ENCODE measurements at regions not wholly inside any gene's neighbourhood (a gene's known extent, or its start where the extent isn't known, plus 50 kb on each side); places are given as distances from the start of the nearest gene placed in this dataset.

GRCh38 chr11:110921742-110922521 lies 209.7 kb upstream of the ARHGAP20 start:
- Histone ChIP-seq H3K9ac (ENCODE audit: low read depth, low read length, poor library complexity) (no peak overlapping the region), H4K91ac (ENCODE audit: low read depth, low read length, poor library complexity) (no peak overlapping the region), H3K18ac (ENCODE audit: low read length) (no peak overlapping the region), H2AFZ (ENCODE audit: low read length) (no peak overlapping the region), H2BK120ac (ENCODE audit: low read depth, low read length) (no peak overlapping the region), H3K4me2 (ENCODE audit: insufficient read depth, low read length, poor library complexity, severe bottlenecking) (no peak overlapping the region), H3K9me3 (replicated peaks in 1 of 2; ENCODE audit: control insufficient read depth in 2 of 2, insufficient read depth in 1 of 2, low read depth in 1 of 2, low read length in 2 of 2) (no peaks in the 10 kb centered on the region), H2BK5ac (ENCODE audit: low read length) (no peak overlapping the region), H3K79me1 (ENCODE audit: low read depth, low read length) (no peaks in the 10 kb centered on the region), H2BK15ac (ENCODE audit: low read length) (no peak overlapping the region), H2AK5ac (ENCODE audit: low read depth, low read length) (no peak overlapping the region), H4K8ac (ENCODE audit: low read depth, low read length) (no peak overlapping the region), H3K4ac (ENCODE audit: low read length) (no peak overlapping the region), H3K23ac (ENCODE audit: low read depth, low read length, poor library complexity) (no peak overlapping the region), H3K4me3 (ENCODE audit: low read length in 2 of 2) (no peak overlapping the region), H3K36me3 (replicated peaks in 1 of 2; ENCODE audit: control insufficient read depth in 2 of 2, insufficient read depth in 2 of 2, low read length in 2 of 2) (no peaks in the 10 kb centered on the region), H2BK12ac (ENCODE audit: low read length) (no peak overlapping the region), H3K4me1 (ENCODE audit: control insufficient read depth in 2 of 2, insufficient read depth in 1 of 2, low read depth in 1 of 2, low read length in 2 of 2) (no peaks in the 10 kb centered on the region), H3K14ac (ENCODE audit: low read length) (no peak overlapping the region), H3K27me3 (ENCODE audit: control insufficient read depth in 3 of 3, insufficient read depth in 3 of 3, low read depth in 1 of 3, low read length in 3 of 3) (no peaks in the 10 kb centered on the region), H3K27ac (replicated peaks; ENCODE audit: low read length) (no peak overlapping the region)
- no peak for DNase-seq (ENCODE audit: low spot score)
- WGBS, 2 donors (ENCODE audit: extremely low coverage in 2 of 2, insufficient read length in 2 of 2, insufficient replicate concordance in 1 of 2): no CpG with 5 or more reads among the region's 3 CpGs

GRCh38 chr11:110919241-110919922 lies 207.1 kb upstream of the ARHGAP20 start:
- H2BK15ac ChIP-seq (ENCODE audit: low read length): no peak overlapping the region
- H3K36me3 ChIP-seq (replicated peaks in 1 of 2; ENCODE audit: control insufficient read depth in 2 of 2, insufficient read depth in 2 of 2, low read length in 2 of 2): no peaks in the 10 kb centered on the region
- H3K4me2 ChIP-seq (ENCODE audit: insufficient read depth, low read length, poor library complexity, severe bottlenecking): no peak overlapping the region
- no peak overlapping the region for H2AK5ac ChIP-seq (ENCODE audit: low read depth, low read length)
- no peak overlapping the region for H3K27ac ChIP-seq (replicated peaks; ENCODE audit: low read length)
- H3K18ac ChIP-seq (ENCODE audit: low read length): no peak overlapping the region
- no peak overlapping the region for H2BK5ac ChIP-seq (ENCODE audit: low read length)
- H3K27me3 ChIP-seq (ENCODE audit: control insufficient read depth in 3 of 3, insufficient read depth in 3 of 3, low read depth in 1 of 3, low read length in 3 of 3): no peaks in the 10 kb centered on the region
- H4K91ac ChIP-seq (ENCODE audit: low read depth, low read length, poor library complexity): no peak overlapping the region
- H2AFZ ChIP-seq (ENCODE audit: low read length): no peak overlapping the region
- no peak overlapping the region for H4K8ac ChIP-seq (ENCODE audit: low read depth, low read length)
- no CpG with 5 or more reads among the region's 4 CpGs for WGBS, 2 donors (ENCODE audit: extremely low coverage in 2 of 2, insufficient read length in 2 of 2, insufficient replicate concordance in 1 of 2)
- no peaks in the 10 kb centered on the region for H3K4me1 ChIP-seq (ENCODE audit: control insufficient read depth in 2 of 2, insufficient read depth in 1 of 2, low read depth in 1 of 2, low read length in 2 of 2)
- H3K9me3 ChIP-seq (replicated peaks in 1 of 2; ENCODE audit: control insufficient read depth in 2 of 2, insufficient read depth in 1 of 2, low read depth in 1 of 2, low read length in 2 of 2): no peaks in the 10 kb centered on the region
- no peak overlapping the region for H3K14ac ChIP-seq (ENCODE audit: low read length)
- no peak overlapping the region for H2BK120ac ChIP-seq (ENCODE audit: low read depth, low read length)
- no peaks in the 10 kb centered on the region for H3K79me1 ChIP-seq (ENCODE audit: low read depth, low read length)
- H3K4ac ChIP-seq (ENCODE audit: low read length): no peak overlapping the region
- no peak overlapping the region for H3K9ac ChIP-seq (ENCODE audit: low read depth, low read length, poor library complexity)
- H3K4me3 ChIP-seq (ENCODE audit: low read length in 2 of 2): no peak overlapping the region
- H3K23ac ChIP-seq (ENCODE audit: low read depth, low read length, poor library complexity): no peak overlapping the region
- no peak for DNase-seq (ENCODE audit: low spot score)
- no peak overlapping the region for H2BK12ac ChIP-seq (ENCODE audit: low read length)

DNA sequence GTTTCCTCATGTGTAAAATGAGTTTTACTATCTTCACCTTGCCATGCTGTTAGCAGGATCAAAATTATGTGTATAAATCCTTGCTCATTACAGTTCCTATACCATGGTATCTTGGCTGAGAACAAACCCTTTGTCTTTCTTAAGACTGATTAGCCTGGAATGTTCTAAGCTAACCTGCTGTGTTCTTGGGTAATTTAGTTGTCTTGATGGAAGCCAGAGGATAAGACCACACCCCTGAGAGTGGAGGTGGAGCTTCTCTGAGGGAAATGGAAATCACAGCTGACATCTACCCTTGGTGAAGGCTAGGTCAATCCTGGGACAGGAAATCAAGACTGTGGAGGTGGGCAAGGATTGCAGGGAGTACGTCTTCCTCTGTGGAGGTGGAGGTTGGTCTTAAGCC lies 206.1 kb upstream of the ARHGAP20 start:
- Histone ChIP-seq H2BK120ac (ENCODE audit: low read depth, low read length) (no peak overlapping the region), H2AFZ (ENCODE audit: low read length) (no peak overlapping the region), H3K36me3 (replicated peaks in 1 of 2; ENCODE audit: control insufficient read depth in 2 of 2, insufficient read depth in 2 of 2, low read length in 2 of 2) (no peaks in the 10 kb centered on the region), H3K27me3 (ENCODE audit: control insufficient read depth in 3 of 3, insufficient read depth in 3 of 3, low read depth in 1 of 3, low read length in 3 of 3) (no peaks in the 10 kb centered on the region), H3K14ac (ENCODE audit: low read length) (no peak overlapping the region), H2BK5ac (ENCODE audit: low read length) (no peak overlapping the region), H4K91ac (ENCODE audit: low read depth, low read length, poor library complexity) (no peak overlapping the region), H3K23ac (ENCODE audit: low read depth, low read length, poor library complexity) (no peak overlapping the region), H3K79me1 (ENCODE audit: low read depth, low read length) (no peaks in the 10 kb centered on the region), H2AK5ac (ENCODE audit: low read depth, low read length) (no peak overlapping the region), H3K4me3 (ENCODE audit: low read length in 2 of 2) (no peak overlapping the region), H3K4ac (ENCODE audit: low read length) (no peak overlapping the region), H3K4me2 (ENCODE audit: insufficient read depth, low read length, poor library complexity, severe bottlenecking) (no peak overlapping the region), H3K9me3 (replicated peaks in 1 of 2; ENCODE audit: control insufficient read depth in 2 of 2, insufficient read depth in 1 of 2, low read depth in 1 of 2, low read length in 2 of 2) (no peaks in the 10 kb centered on the region), H2BK15ac (ENCODE audit: low read length) (no peak overlapping the region), H3K4me1 (ENCODE audit: control insufficient read depth in 2 of 2, insufficient read depth in 1 of 2, low read depth in 1 of 2, low read length in 2 of 2) (no peaks in the 10 kb centered on the region), H3K18ac (ENCODE audit: low read length) (no peak overlapping the region), H3K9ac (ENCODE audit: low read depth, low read length, poor library complexity) (no peak overlapping the region), H2BK12ac (ENCODE audit: low read length) (no peak overlapping the region), H4K8ac (ENCODE audit: low read depth, low read length) (no peak overlapping the region), H3K27ac (replicated peaks; ENCODE audit: low read length) (no peak overlapping the region)
- no peak for DNase-seq (ENCODE audit: low spot score)
- no CpG with 5 or more reads among the region's 1 CpG for WGBS, 2 donors (ENCODE audit: extremely low coverage in 2 of 2, insufficient read length in 2 of 2, insufficient replicate concordance in 1 of 2)

GRCh38 chr11:110912437-110912836 lies 200.2 kb upstream of the ARHGAP20 start:
- no CpG with 5 or more reads among the region's 3 CpGs for WGBS, 2 donors (ENCODE audit: extremely low coverage in 2 of 2, insufficient read length in 2 of 2, insufficient replicate concordance in 1 of 2)
- no peak overlapping the region for H3K18ac ChIP-seq (ENCODE audit: low read length)

More at GRCh38 chr11:110912437-110912836, 200.2 kb upstream of the ARHGAP20 start:
- no peak overlapping the region for H3K23ac ChIP-seq (ENCODE audit: low read depth, low read length, poor library complexity)
- H3K36me3 ChIP-seq (replicated peaks in 1 of 2; ENCODE audit: control insufficient read depth in 2 of 2, insufficient read depth in 2 of 2, low read length in 2 of 2): no peaks in the 10 kb centered on the region
- H2BK120ac ChIP-seq (ENCODE audit: low read depth, low read length): no peak overlapping the region
- H3K27ac ChIP-seq (replicated peaks; ENCODE audit: low read length): no peak overlapping the region
- H3K4ac ChIP-seq (ENCODE audit: low read length): no peak overlapping the region
- DNase-seq (ENCODE audit: low spot score): no peak
- H3K4me1 ChIP-seq (ENCODE audit: control insufficient read depth in 2 of 2, insufficient read depth in 1 of 2, low read depth in 1 of 2, low read length in 2 of 2): no peaks in the 10 kb centered on the region
- no peak overlapping the region for H2BK5ac ChIP-seq (ENCODE audit: low read length)
- H3K4me2 ChIP-seq (ENCODE audit: insufficient read depth, low read length, poor library complexity, severe bottlenecking): no peak overlapping the region
- H4K91ac ChIP-seq (ENCODE audit: low read depth, low read length, poor library complexity): no peak overlapping the region
- H2BK12ac ChIP-seq (ENCODE audit: low read length): no peak overlapping the region
- H3K4me3 ChIP-seq (ENCODE audit: low read length in 2 of 2): no peak overlapping the region
- H2AFZ ChIP-seq (ENCODE audit: low read length): no peak overlapping the region
- no peak overlapping the region for H2AK5ac ChIP-seq (ENCODE audit: low read depth, low read length)
- H4K8ac ChIP-seq (ENCODE audit: low read depth, low read length): no peak overlapping the region
- no peak overlapping the region for H3K14ac ChIP-seq (ENCODE audit: low read length)
- no peak overlapping the region for H2BK15ac ChIP-seq (ENCODE audit: low read length)
- H3K27me3 ChIP-seq (ENCODE audit: control insufficient read depth in 3 of 3, insufficient read depth in 3 of 3, low read depth in 1 of 3, low read length in 3 of 3): no peaks in the 10 kb centered on the region
- no peaks in the 10 kb centered on the region for H3K9me3 ChIP-seq (replicated peaks in 1 of 2; ENCODE audit: control insufficient read depth in 2 of 2, insufficient read depth in 1 of 2, low read depth in 1 of 2, low read length in 2 of 2)
- H3K79me1 ChIP-seq (ENCODE audit: low read depth, low read length): no peaks in the 10 kb centered on the region
- H3K9ac ChIP-seq (ENCODE audit: low read depth, low read length, poor library complexity): no peak overlapping the region

Measured in neuronal stem cell (in vitro differentiated cells).